NCI-H1694 treated with DMSO at 0.1 percent for 48 hours (cell line): ENCODE measurements at regions not wholly inside any gene's neighbourhood (a gene's known extent, or its start where the extent isn't known, plus 50 kb on each side); places are given as distances from the start of the nearest gene placed in this dataset.

ENCODE experiments used
- DNase-seq: peaks from one replicate; lab custom pipeline; 2025; lab: John Stamatoyannopoulos, UW

- DNase-seq, result no peak
Observed at GRCh38 chr9:28735738-28736342, 1162.6 kb upstream of the C9orf72 start.

GRCh38 chr9:28741459-28741858, 1168.2 kb upstream of the C9orf72 start:
- DNase-seq, result no peak

GRCh38 chr9:28747351-28747985, 1174.2 kb upstream of the C9orf72 start:
- no peak for DNase-seq

GRCh38 chr9:28750136-28750535, 1176.9 kb upstream of the C9orf72 start:
- DNase-seq, result no peak

GRCh38 chr9:28758341-28758740, 1185.1 kb upstream of the C9orf72 start:
- DNase-seq, result no peak

GRCh38 chr9:28758971-28759370, 1185.7 kb upstream of the C9orf72 start:
- no peak for DNase-seq

- DNase-seq, result no peak
Observed at GRCh38 chr9:28762167-28762566, 1188.9 kb upstream of the C9orf72 start.

- no peak for DNase-seq
Observed at GRCh38 chr9:28764532-28764931, 1191.3 kb upstream of the C9orf72 start.

- no peak for DNase-seq
Observed at GRCh38 chr9:28770226-28770625, 1196.9 kb upstream of the C9orf72 start.

- no peak for DNase-seq
Observed at GRCh38 chr9:28770827-28771226, 1197.5 kb upstream of the C9orf72 start.

GRCh38 chr9:28774433-28775235, 1201.4 kb upstream of the C9orf72 start:
- DNase-seq, result peak; percentile 56

GRCh38 chr9:28779243-28779642, 1206.0 kb upstream of the C9orf72 start:
- no peak for DNase-seq

- DNase-seq, result no peak
Observed at GRCh38 chr9:28781481-28781880, 1208.2 kb upstream of the C9orf72 start.

- DNase-seq, result no peak
Observed at GRCh38 chr9:28782630-28783029, 1209.3 kb upstream of the C9orf72 start.

- DNase-seq, result no peak
Observed at GRCh38 chr9:28792716-28793115, 1219.4 kb upstream of the C9orf72 start.

- no peak for DNase-seq
Observed at GRCh38 chr9:28799876-28800275, 1226.6 kb upstream of the C9orf72 start.

GRCh38 chr9:28801144-28801799, 1228.0 kb upstream of the C9orf72 start:
- no peak for DNase-seq

- no peak for DNase-seq
Observed at GRCh38 chr9:28805197-28805596, 1231.9 kb upstream of the C9orf72 start.

- peak; percentile 51 for DNase-seq
Observed at GRCh38 chr9:28808042-28808441, 1234.8 kb upstream of the C9orf72 start.

- no peak for DNase-seq
Observed at GRCh38 chr9:28810388-28811075, 1237.3 kb upstream of the C9orf72 start.

- DNase-seq, result no peak
Observed at GRCh38 chr9:28820741-28821140, 1247.5 kb upstream of the C9orf72 start.

GRCh38 chr9:28821240-28821639, 1248.0 kb upstream of the C9orf72 start:
- DNase-seq, result no peak
